ENCODE measurements at regions not wholly inside any gene's neighbourhood (a gene's known extent, or its start where the extent isn't known, plus 50 kb on each side); places are given as distances from the start of the nearest gene placed in this dataset.

GRCh38 chr12:34236073-34236472 is 213.8 kb downstream of the ALG10 start:
- TF ChIP-seq POLR2A (IDR thresholded peaks at IDR 0.05) (no peak), CTCF (IDR thresholded peaks at IDR 0.05) (peak in 1 of 3 donors; percentile 37)
